Heart left ventricle (tissue), 13 donors: ENCODE measurements at regions not wholly inside any gene's neighbourhood (a gene's known extent, or its start where the extent isn't known, plus 50 kb on each side); places are given as distances from the start of the nearest gene placed in this dataset.

Experiments used
- POLR2A ChIP-seq, 2 donors: fragments of 450-650 bp; IDR thresholded peaks; one replicate each; pipeline ENCODE4 v1.6.1; 2017; ENCODE audit warnings: antibody characterized with exemption in 2 of 2, mild to moderate bottlenecking in 2 of 2, moderate library complexity in 2 of 2
- TF ChIP-seq, protein P1 (sequence below), 12 donors: fragments of 200-600 bp; sonication (generic) in 4 of 12; IDR thresholded peaks; one replicate each; pipeline versions ENCODE4 v1.5.0 to v1.8.0; 2018 to 2022; ENCODE audit warnings: antibody characterized with exemption in 12 of 12, mild to moderate bottlenecking in 5 of 12
- donor health status: ischemic (EF 13 %, LVEDD 7.1; RV severe dilation, severe dysfunction).
- donor health status: DM: no; HTN: yes; CAD: no.
- donor health status: DM: no; HTN: no; CAD: no.
- donor health status: ischemic (EF 25% LVEDD 6.9; RV normal size, moderate dysfunction).
- donor health status: ischemic (EF 25% LVEDD 5.7; RV mildly dilated, moderate dysfunction).
- donor health status: ischemic (EF 35%, LVEDD 5.7; RV mildly dilated, moderate dysfunction).
- donor health status: nonischemic (EF 11% LVEDD 7.7; RV severe dilation, severe dysfunction).
- donor health status: DM: yes; HTN: yes; CAD: no.
- donor health status: PGD.
- donor health status: ischemic (EF 29% LVEDD 5.4; RV normal size, mild dysfunction).
- donor health status: nonischemic (EF 23%, LVEDD 6.1; RV moderate dilation, normal function).

GRCh38 chr5:88060194-88060593, 208.5 kb downstream of the TMEM161B start:
- no peak for TF ChIP-seq POLR2A (IDR thresholded peaks at IDR 0.05)
- TF ChIP-seq, protein P1, sequence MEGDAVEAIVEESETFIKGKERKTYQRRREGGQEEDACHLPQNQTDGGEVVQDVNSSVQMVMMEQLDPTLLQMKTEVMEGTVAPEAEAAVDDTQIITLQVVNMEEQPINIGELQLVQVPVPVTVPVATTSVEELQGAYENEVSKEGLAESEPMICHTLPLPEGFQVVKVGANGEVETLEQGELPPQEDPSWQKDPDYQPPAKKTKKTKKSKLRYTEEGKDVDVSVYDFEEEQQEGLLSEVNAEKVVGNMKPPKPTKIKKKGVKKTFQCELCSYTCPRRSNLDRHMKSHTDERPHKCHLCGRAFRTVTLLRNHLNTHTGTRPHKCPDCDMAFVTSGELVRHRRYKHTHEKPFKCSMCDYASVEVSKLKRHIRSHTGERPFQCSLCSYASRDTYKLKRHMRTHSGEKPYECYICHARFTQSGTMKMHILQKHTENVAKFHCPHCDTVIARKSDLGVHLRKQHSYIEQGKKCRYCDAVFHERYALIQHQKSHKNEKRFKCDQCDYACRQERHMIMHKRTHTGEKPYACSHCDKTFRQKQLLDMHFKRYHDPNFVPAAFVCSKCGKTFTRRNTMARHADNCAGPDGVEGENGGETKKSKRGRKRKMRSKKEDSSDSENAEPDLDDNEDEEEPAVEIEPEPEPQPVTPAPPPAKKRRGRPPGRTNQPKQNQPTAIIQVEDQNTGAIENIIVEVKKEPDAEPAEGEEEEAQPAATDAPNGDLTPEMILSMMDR (IDR thresholded peaks at IDR 0.05) = no peak
